OCI-LY1 (cell line): ENCODE measurements at regions not wholly inside any gene's neighbourhood (a gene's known extent, or its start where the extent isn't known, plus 50 kb on each side); places are given as distances from the start of the nearest gene placed in this dataset.

Experiments used
- H2AFZ ChIP-seq: fragments of 200-600 bp; sonication (generic), shearing (Covaris generic); 2 replicates; pipeline ENCODE4 v1.6.0; 2014; ENCODE audit warnings: antibody characterized with exemption, mild to moderate bottlenecking, low read length
- H3F3A ChIP-seq: fragments of 200-600 bp; sonication (generic), shearing (Covaris generic); 2 replicates; pipeline ENCODE4 v1.6.0; 2014; ENCODE audit warnings: mild to moderate bottlenecking, antibody characterized with exemption, low read length, moderate library complexity; ENCODE audit not compliant: insufficient read depth
- H3K27ac ChIP-seq: fragments of 200-600 bp; sonication (generic); 2 replicates; pipeline ENCODE4 v1.5.1; 2014; ENCODE audit warnings: low read length, mixed run types, mild to moderate bottlenecking, low read depth; ENCODE audit not compliant: poor library complexity, severe bottlenecking
- H3K27me3 ChIP-seq: fragments of 200-600 bp; sonication (generic); 2 replicates; pipeline ENCODE4 v1.6.0; 2014; ENCODE audit warnings: antibody characterized with exemption, mild to moderate bottlenecking, low read length, moderate library complexity; ENCODE audit not compliant: insufficient read depth
- H3K36me3 ChIP-seq: fragments of 200-600 bp; sonication (generic); 2 replicates; pipeline ENCODE4 v1.6.1; 2014; ENCODE audit warnings: mild to moderate bottlenecking, antibody characterized with exemption, low read length, moderate library complexity, mixed read lengths; ENCODE audit not compliant: insufficient read depth
- H3K4me1 ChIP-seq: fragments of 200-600 bp; sonication (generic); 2 replicates; pipeline ENCODE4 v1.5.1; 2014; ENCODE audit warnings: mild to moderate bottlenecking, low read length, moderate library complexity; ENCODE audit not compliant: insufficient read depth, severe bottlenecking
- H3K4me2 ChIP-seq: fragments of 200-600 bp; sonication (generic), shearing (Covaris generic); 2 replicates; pipeline ENCODE4 v1.6.1; 2014; ENCODE audit warnings: low read length
- H3K4me3 ChIP-seq: fragments of 200-600 bp; sonication (generic); 2 replicates; pipeline ENCODE4 v1.5.1; 2014; ENCODE audit warnings: low read length, low read depth, mild to moderate bottlenecking, mixed read lengths; ENCODE audit not compliant: poor library complexity, severe bottlenecking
- H3K79me2 ChIP-seq: fragments of 200-600 bp; shearing (Covaris generic); 2 replicates; pipeline ENCODE4 v1.6.1; 2016; ENCODE audit warnings: mixed run types, low read length, mixed read lengths; ENCODE audit not compliant: insufficient read depth
- H3K9ac ChIP-seq: fragments of 200-600 bp; sonication (generic), shearing (Covaris generic); 2 replicates; pipeline ENCODE4 v1.6.1; 2014; ENCODE audit warnings: mild to moderate bottlenecking, low read length, mixed read lengths
- H3K9me2 ChIP-seq: fragments of 200-600 bp; sonication (generic), shearing (Covaris generic); 2 replicates; pipeline ENCODE4 v1.6.1; 2014; ENCODE audit warnings: low read depth, mild to moderate bottlenecking, low read length, mixed read lengths
- H3K9me3 ChIP-seq: fragments of 200-600 bp; shearing (Covaris generic); 2 replicates; pipeline ENCODE4 v1.6.1; 2014; ENCODE audit warnings: low read length, mixed read lengths
- H4K20me1 ChIP-seq: fragments of 200-600 bp; sonication (generic), shearing (Covaris generic); 2 replicates; pipeline ENCODE4 v1.6.0; 2016; ENCODE audit warnings: mild to moderate bottlenecking, low read length; ENCODE audit not compliant: insufficient read depth
- CTCF ChIP-seq: fragments of 200-600 bp; sonication (generic), shearing (Covaris generic); IDR thresholded peaks from 2 replicates; pipeline ENCODE4 v1.5.1; 2017; ENCODE audit warnings: mild to moderate bottlenecking, antibody characterized with exemption, low read length, moderate library complexity, mixed read lengths
- EZH2 ChIP-seq: fragments of 200-600 bp; sonication (generic), shearing (Covaris generic); IDR thresholded peaks from 2 replicates; pipeline ENCODE4 v1.8.0; 2017; ENCODE audit warnings: borderline replicate concordance, mixed run types, mild to moderate bottlenecking, antibody characterized with exemption, low read length, moderate library complexity, mixed read lengths

GRCh38 chr9:25427290-25427689 is 251.0 kb downstream of the TUSC1 start:
- Histone ChIP-seq H3K4me1 (peaks cover 14% of the 10 kb centered on the region), H4K20me1 (no peaks in the 10 kb centered on the region), H3K79me2 (no peaks in the 10 kb centered on the region), H3K27me3 (no peaks in the 10 kb centered on the region), H3K4me3 (no peak overlapping the region), H2AFZ (no peak overlapping the region), H3K27ac (no peak overlapping the region), H3F3A (no peaks in the 10 kb centered on the region), H3K4me2 (no peak overlapping the region), H3K9ac (no peak overlapping the region), H3K36me3 (no peaks in the 10 kb centered on the region), H3K9me3 (no peaks in the 10 kb centered on the region), H3K9me2 (no peaks in the 10 kb centered on the region)
- no peak for TF ChIP-seq CTCF
- no peak for TF ChIP-seq EZH2

GRCh38 chr9:25421560-25421959 is 256.7 kb downstream of the TUSC1 start:
- Histone ChIP-seq H3K9me2 (no peaks in the 10 kb centered on the region), H3K36me3 (no peaks in the 10 kb centered on the region), H3K4me3 (no peak overlapping the region), H3F3A (no peaks in the 10 kb centered on the region), H3K4me1 (no peaks in the 10 kb centered on the region), H3K79me2 (no peaks in the 10 kb centered on the region), H3K9me3 (no peaks in the 10 kb centered on the region), H3K27me3 (no peaks in the 10 kb centered on the region), H3K9ac (no peak overlapping the region), H4K20me1 (no peaks in the 10 kb centered on the region), H3K27ac (no peak overlapping the region), H3K4me2 (no peak overlapping the region), H2AFZ (no peak overlapping the region)
- no peak for TF ChIP-seq CTCF
- TF ChIP-seq EZH2: no peak

GRCh38 chr9:25418974-25419373 is 259.3 kb downstream of the TUSC1 start:
- no peak overlapping the region for H3K4me3 ChIP-seq
- H3K9ac ChIP-seq: no peak overlapping the region
- no peaks in the 10 kb centered on the region for H3K36me3 ChIP-seq
- H4K20me1 ChIP-seq: no peaks in the 10 kb centered on the region
- H3F3A ChIP-seq: no peaks in the 10 kb centered on the region
- H3K79me2 ChIP-seq: no peaks in the 10 kb centered on the region
- H3K27me3 ChIP-seq: no peaks in the 10 kb centered on the region
- no peak overlapping the region for H3K4me2 ChIP-seq
- H3K9me2 ChIP-seq: no peaks in the 10 kb centered on the region
- no peak overlapping the region for H3K27ac ChIP-seq
- no peak for TF ChIP-seq EZH2
- TF ChIP-seq CTCF: no peak
- H3K9me3 ChIP-seq: no peaks in the 10 kb centered on the region
- H3K4me1 ChIP-seq: peaks cover 18% of the 10 kb centered on the region
- H2AFZ ChIP-seq: no peak overlapping the region
